Mucosa of descending colon (tissue), 3 donors: ENCODE measurements at regions not wholly inside any gene's neighbourhood (a gene's known extent, or its start where the extent isn't known, plus 50 kb on each side); places are given as distances from the start of the nearest gene placed in this dataset.

Experiments used
- ATAC-seq: fragments of 200-7000 bp; cut with Tn5 transposase; one replicate; pipeline ENCODE4 v1.9.1; 2020; ENCODE audit warnings: mild to moderate bottlenecking, moderate library complexity
- DNase-seq, 3 donors: peaks; one replicate each; pipeline ENCODE4 v3.0.0-alpha.2; 2020
- H3K36me3 ChIP-seq: fragments of 200-600 bp; one replicate; pipeline ENCODE4 v1.8.0; 2021; ENCODE audit warnings: low read depth, mild to moderate bottlenecking
- H3K4me1 ChIP-seq: fragments of 200-600 bp; one replicate; pipeline ENCODE4 v1.8.0; 2021; ENCODE audit warnings: low read depth, mild to moderate bottlenecking
- H3K4me3 ChIP-seq: fragments of 200-600 bp; one replicate; pipeline ENCODE4 v1.8.0; 2021; ENCODE audit warnings: mild to moderate bottlenecking
- H3K9me3 ChIP-seq: fragments of 200-600 bp; one replicate; pipeline ENCODE4 v1.8.0; 2021; ENCODE audit warnings: mild to moderate bottlenecking
- CTCF ChIP-seq: fragments of 200-600 bp; IDR thresholded peaks from one replicate; pipeline ENCODE4 v1.8.0; 2022; ENCODE audit warnings: antibody characterized with exemption, mild to moderate bottlenecking
- intact Hi-C, 2 donors: fragments of 100-400 bp; cut with DNase I in 1 of 2; cut with micrococcal nuclease in 1 of 2; formaldehyde crosslinking; loops; one replicate each; pipeline versions ENCODE4 v1.11.0 to v1.11.1; 2022; cut with DNase I, micrococcal nuclease
- donor health status: DM: no; HTN: no; CAD: no; lungs with moderate emphysema.
- donor health status: DM: no; HTN: no; CAD: no.
- donor health status: DM: no; HTN: yes; CAD: no.

- intact Hi-C loops: no loop called here
- Histone ChIP-seq H3K36me3 (no peaks in the 10 kb centered on the region), H3K9me3 (no peaks in the 10 kb centered on the region), H3K4me1 (no peaks in the 10 kb centered on the region), H3K4me3 (no peak overlapping the region)
- no peak for TF ChIP-seq CTCF
- DNase-seq (peak in 1 of 3 donors; percentile 28), ATAC-seq (peak; percentile 43)
Observed at GRCh38 chr2:236449167-236449761, 120.4 kb upstream of the ACKR3 start.

- intact Hi-C loops: no loop called here
- TF ChIP-seq CTCF: no peak
- ATAC-seq (no peak), DNase-seq (no peak)
- Histone ChIP-seq H3K4me3 (no peak overlapping the region), H3K4me1 (no peaks in the 10 kb centered on the region), H3K9me3 (no peaks in the 10 kb centered on the region), H3K36me3 (no peaks in the 10 kb centered on the region)
Observed at GRCh38 chr2:236452238-236452637, 117.4 kb upstream of the ACKR3 start.

GRCh38 chr2:236454076-236454475 lies 115.5 kb upstream of the ACKR3 start:
- no peaks in the 10 kb centered on the region for H3K9me3 ChIP-seq
- no peaks in the 10 kb centered on the region for H3K36me3 ChIP-seq
- no peaks in the 10 kb centered on the region for H3K4me1 ChIP-seq
- ATAC-seq (no peak), DNase-seq (no peak)
- no peak overlapping the region for H3K4me3 ChIP-seq
- intact Hi-C loops: no loop called here
- no peak for TF ChIP-seq CTCF

GRCh38 chr2:236459393-236459792 lies 110.2 kb upstream of the ACKR3 start:
- H3K4me1 ChIP-seq: no peaks in the 10 kb centered on the region
- ATAC-seq (no peak), DNase-seq (no peak)
- H3K4me3 ChIP-seq: no peak overlapping the region
- no peaks in the 10 kb centered on the region for H3K9me3 ChIP-seq
- TF ChIP-seq CTCF: no peak
- H3K36me3 ChIP-seq: no peaks in the 10 kb centered on the region
- intact Hi-C loops: no loop called here

- DNase-seq: no peak
- intact Hi-C loops: no loop called here
- ATAC-seq: no peak
- peaks cover 8% of the 10 kb centered on the region for H3K9me3 ChIP-seq
- H3K36me3 ChIP-seq: no peaks in the 10 kb centered on the region
- no peaks in the 10 kb centered on the region for H3K4me1 ChIP-seq
- TF ChIP-seq CTCF: no peak
- no peak overlapping the region for H3K4me3 ChIP-seq
Observed at GRCh38 chr2:236464140-236464539, 105.5 kb upstream of the ACKR3 start.
